GM12891 (cell line): ENCODE measurements at regions not wholly inside any gene's neighbourhood (a gene's known extent, or its start where the extent isn't known, plus 50 kb on each side); places are given as distances from the start of the nearest gene placed in this dataset.

Experiments
- POLR2A ChIP-seq: IDR thresholded peaks from 2 replicates; pipeline ENCODE4 v1.6.1; 2011; ENCODE audit warnings: low read depth, low read length, control low read depth
- POLR2AphosphoS5 ChIP-seq: IDR thresholded peaks from 2 replicates; pipeline ENCODE4 v1.6.1; 2011; ENCODE audit warnings: low read depth, low read length, control low read depth
- POU2F2 ChIP-seq: IDR thresholded peaks from 2 replicates; pipeline ENCODE4 v1.6.1; 2011; ENCODE audit warnings: low read depth, mild to moderate bottlenecking, control low read depth, low read length, moderate library complexity
- SPI1 ChIP-seq: IDR thresholded peaks from 2 replicates; pipeline ENCODE4 v1.6.1; 2011; ENCODE audit warnings: low read depth, low read length, control low read depth

- TF ChIP-seq POLR2A (no peak), POLR2AphosphoS5 (no peak), SPI1 (no peak), POU2F2 (no peak)
Measured at GRCh38 chr5:164175083-164175482, 669.7 kb downstream of the MAT2B start.
